Ureter (tissue), 1 donor: ENCODE measurements at regions not wholly inside any gene's neighbourhood (a gene's known extent, or its start where the extent isn't known, plus 50 kb on each side); places are given as distances from the start of the nearest gene placed in this dataset.

ENCODE experiments used
- DNase-seq: peaks from one replicate; pipeline ENCODE4 v3.0.0-alpha.2; 2020; ENCODE audit warnings: low spot score
- donor health status: DM: yes; HTN: yes; CAD: no.

GRCh38 chr13:34002141-34002540 is 184.2 kb downstream of the RFC3 start:
- DNase-seq: no peak

DNA sequence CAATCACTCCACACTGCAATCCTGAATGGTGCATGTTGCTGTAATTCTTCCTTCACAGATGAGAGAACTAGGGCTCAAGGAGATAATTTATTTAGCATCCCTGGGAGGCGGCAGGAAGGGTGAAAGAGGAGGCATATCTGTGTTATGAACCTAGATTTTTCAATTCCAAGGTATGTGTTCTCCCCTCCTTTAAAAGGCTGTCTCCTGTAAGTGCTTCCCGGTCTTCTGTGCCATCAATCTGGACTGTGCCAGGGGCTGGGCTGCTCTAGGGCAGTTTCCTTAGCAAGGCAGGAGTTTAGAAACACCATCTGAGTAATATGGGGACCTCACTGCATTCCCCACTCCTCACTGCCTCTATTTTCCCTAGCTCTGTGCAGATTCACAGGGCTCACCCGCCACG is 185.0 kb downstream of the RFC3 start:
- DNase-seq: no peak

DNA sequence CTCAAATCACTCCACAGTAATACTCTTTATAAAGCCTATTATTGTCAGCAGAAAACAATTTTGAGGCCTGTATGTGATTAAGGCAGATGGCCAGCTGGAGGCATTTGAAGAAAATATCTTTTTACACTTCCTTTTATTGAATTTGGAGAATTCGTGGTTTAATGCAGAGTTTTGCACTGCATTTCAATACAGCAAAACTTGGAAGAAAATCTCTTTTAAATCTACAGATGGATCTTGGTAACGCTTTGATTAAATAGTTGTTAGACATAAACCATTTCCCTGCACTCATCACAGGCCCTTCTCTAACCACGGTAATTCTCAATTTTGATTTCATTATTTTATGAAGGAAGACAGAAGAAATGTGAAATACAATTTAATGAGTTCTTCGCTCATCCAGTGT is 185.7 kb downstream of the RFC3 start:
- no peak for DNase-seq

GRCh38 chr13:34004676-34005075 is 186.7 kb downstream of the RFC3 start:
- DNase-seq: no peak

DNA sequence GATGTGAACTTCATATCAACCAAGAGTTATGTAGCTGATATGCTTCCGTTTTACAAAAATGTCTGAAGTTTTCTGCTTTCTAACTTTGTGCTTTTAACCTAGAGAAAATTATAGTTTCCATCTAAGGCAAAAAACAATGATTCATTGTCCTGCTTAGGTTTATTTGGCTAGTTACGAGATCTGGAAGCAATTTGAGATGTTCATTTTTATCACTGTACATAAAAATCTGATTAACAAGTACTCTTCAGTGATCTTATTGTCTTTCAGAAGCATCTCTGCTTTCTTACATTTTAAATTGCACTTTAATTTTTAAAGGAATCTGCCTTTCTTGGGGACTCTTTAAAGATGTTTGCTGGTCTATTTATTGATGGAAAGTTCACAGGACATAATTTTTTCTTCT is 188.1 kb downstream of the RFC3 start:
- no peak for DNase-seq

DNA sequence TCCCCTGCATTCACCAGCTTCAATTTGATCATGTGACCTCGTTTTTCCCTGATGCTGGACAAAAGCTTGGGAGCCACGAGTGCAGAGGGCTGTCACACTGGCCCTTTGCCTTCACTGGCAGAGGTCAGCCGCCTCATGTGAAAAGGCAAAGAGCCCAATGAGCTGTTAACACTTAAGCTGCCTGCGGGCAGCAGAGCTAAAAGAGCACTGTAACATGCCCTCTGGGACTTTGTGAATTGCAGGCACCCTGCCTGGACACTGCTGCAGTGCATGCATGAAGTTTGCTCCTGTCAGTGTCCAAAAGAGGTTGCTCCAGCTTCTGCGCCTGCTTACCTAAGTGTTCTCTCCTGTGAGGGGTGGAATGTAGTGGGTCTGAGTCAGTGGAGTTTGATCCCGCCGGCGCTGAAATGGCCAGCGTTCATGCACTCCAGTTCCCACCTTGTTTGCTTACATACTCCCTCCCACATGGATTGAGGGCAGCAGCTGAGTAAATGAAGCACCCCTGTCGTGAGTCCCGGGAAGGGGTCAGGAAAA is 193.7 kb downstream of the RFC3 start:
- DNase-seq: no peak

DNA sequence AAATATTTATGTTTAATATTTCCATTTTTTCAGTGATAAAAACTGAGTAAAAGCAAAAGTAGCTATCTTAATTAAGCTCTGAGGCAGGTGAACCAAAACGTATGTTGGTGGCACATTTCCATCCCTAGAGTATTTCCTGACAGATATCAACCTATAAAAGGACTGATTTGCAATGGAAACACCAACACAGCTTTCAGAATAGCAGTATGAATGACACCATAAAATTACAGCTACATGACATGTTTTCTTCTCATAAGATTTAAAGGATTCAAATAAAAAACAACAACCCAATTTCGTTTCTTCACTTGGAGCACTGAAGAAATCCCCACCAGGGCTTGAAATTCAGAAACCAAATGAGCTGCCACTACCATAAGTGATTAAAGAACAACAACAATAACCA is 194.4 kb downstream of the RFC3 start:
- DNase-seq: no peak

GRCh38 chr13:34013061-34013460 is 195.1 kb downstream of the RFC3 start:
- no peak for DNase-seq

DNA sequence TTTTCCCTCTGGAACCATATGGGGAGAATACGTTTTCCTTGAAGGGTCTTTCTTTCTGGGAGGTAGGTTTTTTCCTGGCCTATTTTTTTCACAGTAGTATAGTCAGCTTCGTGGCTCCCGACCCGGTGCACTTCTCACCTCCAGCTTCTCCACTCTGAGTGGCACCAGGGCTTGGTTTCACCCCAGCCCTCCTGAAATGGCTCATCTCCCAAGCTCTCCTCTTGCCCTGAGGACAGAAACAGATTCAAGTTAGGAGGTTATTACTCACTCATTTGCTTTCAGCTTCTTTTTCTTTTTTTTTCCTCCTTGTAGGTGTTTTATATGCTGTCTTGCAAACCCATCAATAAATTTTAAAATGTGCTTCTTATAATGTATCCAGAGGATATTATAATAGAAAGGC is 199.3 kb downstream of the RFC3 start:
- no peak for DNase-seq

GRCh38 chr13:34019870-34020269 is 201.9 kb downstream of the RFC3 start:
- no peak for DNase-seq

DNA sequence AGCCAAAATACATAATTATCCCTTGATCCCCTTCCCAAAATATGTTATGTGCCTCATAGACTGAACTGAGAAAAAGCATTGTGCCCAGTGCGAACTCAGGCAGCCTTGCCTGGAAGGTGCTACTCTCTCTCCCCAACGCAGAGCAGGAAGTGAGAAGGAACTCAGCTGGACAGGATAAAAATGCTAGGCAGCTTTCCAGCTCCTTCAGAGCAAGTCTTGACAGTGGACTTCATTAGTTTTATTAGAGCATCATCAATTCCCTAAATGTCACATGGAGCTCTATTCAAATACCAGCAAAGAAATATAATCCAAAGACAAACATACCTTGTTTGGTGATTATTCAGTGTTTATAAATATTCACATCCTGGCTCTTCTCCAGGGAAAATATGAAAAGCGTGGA is 202.4 kb downstream of the RFC3 start:
- DNase-seq: no peak

- no peak for DNase-seq
Observed at GRCh38 chr13:34021619-34022018, 203.7 kb downstream of the RFC3 start.

DNA sequence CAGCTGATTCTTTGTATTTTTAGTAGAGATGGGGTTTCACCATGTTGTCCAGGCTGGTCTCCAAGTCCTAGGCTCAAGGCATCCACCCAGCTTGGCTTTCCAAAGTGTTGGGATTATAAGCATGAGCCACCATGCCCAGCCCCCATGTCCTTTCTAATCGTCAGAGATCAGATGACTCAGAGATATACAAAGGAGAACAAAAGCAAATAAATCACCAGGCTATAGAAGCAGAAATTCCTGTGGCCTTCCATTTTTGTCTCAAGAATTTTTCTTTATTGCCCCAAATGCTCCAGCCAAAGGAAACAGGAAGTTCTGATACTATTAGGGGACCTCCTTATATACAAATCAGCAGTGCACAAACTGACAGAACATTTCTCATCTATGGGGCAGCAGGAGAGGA is 207.8 kb downstream of the RFC3 start:
- no peak for DNase-seq

- no peak for DNase-seq
Observed at GRCh38 chr13:34026308-34026707, 208.4 kb downstream of the RFC3 start.

DNA sequence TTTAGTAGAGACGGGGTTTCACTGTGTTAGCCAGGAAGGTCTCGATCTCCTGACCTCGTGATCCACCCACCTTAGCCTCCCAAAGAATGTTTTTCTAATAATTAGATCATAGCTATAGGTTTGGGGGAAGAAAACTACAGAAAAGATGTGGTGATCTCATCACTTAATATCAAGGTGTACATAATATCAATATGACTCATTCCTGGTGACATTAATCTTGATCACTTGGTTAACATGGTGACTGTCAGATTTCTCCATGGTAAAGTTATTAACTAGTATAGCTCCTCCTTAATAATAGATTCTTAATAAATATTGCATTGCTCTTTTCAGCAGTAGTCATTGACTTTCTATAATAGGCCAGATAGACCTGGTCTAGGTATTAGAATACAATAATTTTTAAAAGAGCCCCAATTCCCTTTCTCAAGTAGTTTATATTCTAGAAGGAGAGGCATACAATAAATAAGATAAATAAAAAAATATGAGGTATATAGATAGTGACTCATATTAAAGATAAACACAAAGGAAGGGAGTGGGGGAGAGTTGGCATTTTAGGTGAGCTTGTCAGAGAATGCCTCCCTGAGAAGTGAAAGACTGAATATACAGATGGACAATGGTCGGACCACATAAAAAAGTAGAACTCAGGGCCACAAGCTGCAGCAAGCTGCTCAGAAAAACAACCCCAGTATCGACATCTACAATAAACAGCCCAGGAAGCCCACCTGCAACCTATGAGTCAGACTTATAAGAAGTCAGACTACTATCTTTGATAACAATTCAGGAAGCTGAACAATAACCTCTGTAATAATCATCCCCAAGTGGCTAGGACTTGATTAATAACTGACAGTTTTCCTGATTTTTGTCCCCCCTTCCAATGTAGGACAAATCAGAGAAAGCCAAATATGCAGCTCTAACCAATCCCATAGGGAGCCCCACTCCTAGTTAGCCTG is 210.8 kb downstream of the RFC3 start:
- no peak for DNase-seq

GRCh38 chr13:34030782-34031181 is 212.8 kb downstream of the RFC3 start:
- DNase-seq: no peak

DNA sequence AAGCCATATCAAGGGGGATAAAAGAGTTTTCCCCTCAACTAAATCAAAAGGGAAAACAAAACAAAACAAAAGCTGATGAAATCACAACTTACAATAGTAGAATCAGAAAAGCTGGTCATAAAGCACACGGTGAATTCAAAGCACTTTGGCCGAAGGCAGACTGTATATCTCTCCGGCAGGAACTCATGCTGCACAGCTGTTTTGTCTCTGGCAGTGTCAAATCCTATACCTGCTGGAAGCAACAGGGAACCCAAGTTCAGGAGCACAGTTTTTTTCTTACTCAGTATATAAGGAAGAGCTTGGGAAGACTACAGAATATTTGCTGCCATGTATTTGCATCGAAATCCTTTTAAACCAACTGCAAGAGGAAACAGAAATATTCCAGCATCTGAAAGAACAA is 213.7 kb downstream of the RFC3 start:
- no peak for DNase-seq

GRCh38 chr13:34034411-34034810 is 216.5 kb downstream of the RFC3 start:
- DNase-seq: no peak

DNA sequence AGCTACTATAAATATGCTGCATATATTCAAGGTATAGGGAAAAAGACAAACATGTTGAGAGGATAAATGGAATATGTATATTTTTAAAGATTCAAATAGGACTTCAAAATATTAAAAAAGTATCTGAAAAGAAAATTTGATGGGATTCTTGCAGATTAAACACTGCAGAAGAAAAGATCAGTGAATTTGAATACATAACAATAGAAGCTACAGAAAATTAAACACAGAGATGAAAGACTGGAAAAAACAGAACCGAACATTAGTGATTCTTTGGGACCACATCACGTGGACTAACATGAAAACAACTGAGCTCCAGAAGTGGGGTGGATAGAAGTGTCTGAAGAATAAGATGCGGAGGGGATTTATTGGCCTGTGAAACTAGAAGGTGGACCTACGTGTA is 217.2 kb downstream of the RFC3 start:
- no peak for DNase-seq

GRCh38 chr13:34035676-34036325 is 217.9 kb downstream of the RFC3 start:
- no peak for DNase-seq

DNA sequence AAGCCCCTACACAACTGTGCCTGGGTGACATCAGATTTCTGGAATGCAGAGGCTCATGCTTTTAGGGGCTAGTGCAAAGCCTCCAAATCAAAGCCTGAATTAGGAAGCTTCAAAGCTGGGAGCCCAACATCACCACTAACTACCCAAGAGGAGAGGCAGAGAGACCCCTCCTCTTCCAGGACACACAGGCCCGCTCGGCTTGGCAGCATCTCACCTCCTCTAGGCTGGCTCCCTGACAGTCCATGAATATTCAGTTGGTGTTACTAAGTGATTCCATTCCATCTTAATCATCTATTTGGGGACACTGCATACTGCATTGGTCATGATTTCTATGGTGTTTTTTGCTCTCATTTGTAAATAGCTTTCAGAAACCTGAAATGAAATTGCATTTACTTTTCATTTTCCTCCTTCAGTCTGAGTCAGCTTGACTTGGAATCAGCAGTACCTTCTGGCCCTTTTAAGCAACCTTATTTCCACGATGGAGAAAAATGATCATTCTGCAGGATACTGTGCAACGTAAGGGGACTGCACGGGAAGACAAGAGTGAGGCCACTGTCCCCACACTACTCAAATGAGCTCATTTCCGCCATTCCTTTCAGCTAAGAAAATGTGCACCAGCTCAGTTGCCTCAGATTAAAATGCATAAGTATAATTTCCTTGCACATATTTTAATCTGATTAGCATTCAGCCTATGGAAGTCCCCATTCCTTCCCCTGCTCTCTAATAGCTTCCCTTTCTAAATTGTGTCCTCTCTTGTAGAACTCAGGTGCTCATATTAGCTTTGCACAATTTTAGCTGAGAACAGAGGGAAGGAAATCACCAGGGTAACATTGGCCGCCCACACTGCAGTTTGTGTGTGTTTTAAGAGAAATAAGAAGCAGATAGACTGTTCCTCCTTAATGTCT is 219.9 kb downstream of the RFC3 start:
- no peak for DNase-seq

DNA sequence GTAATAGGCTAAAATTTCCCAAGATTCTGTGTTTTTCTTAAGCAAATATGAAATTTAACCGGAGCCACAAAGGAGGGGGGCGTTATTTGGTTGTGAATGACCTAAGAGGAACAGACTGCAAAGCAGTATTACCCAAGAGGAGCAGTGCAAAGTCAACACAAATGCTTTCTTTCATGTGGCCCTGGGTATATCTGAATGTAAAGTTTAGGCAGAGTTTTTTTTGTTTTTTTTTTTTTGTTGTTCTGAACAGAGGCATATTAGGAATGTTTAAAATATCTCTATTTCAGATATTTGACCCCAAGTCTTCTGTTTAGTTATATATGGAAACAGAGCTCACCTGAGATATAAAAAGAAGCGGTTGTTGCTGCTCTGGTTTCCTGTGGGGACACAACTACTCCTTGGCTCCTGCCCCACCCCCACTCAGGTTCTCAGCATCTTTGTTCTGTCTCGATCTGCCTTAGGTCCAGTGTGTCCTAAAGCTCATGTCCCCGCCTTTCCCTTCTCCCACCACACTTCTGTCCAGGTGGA is 220.7 kb downstream of the RFC3 start:
- DNase-seq: no peak
